ENCODE measurements at regions not wholly inside any gene's neighbourhood (a gene's known extent, or its start where the extent isn't known, plus 50 kb on each side); places are given as distances from the start of the nearest gene placed in this dataset.

DNA sequence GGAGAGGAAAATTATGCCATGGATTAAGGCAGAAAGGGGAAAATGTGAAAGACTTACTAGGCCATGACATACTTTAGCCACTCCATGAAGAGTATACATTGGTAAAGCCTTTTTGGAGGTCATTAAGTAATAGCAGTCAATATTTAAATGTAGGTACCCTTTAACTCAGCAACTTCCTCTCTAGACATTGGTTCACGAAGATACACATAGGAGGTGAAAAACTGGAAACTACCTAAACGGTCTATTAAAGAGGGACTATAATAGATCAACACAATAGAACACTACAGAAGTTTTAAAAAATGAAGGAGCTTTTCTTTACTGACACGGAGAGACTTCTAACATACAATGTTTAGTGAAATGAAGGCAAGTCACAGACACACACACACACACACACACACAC is 68.2 kb upstream of the BMAL1 start:
- TF ChIP-seq, protein P1, sequence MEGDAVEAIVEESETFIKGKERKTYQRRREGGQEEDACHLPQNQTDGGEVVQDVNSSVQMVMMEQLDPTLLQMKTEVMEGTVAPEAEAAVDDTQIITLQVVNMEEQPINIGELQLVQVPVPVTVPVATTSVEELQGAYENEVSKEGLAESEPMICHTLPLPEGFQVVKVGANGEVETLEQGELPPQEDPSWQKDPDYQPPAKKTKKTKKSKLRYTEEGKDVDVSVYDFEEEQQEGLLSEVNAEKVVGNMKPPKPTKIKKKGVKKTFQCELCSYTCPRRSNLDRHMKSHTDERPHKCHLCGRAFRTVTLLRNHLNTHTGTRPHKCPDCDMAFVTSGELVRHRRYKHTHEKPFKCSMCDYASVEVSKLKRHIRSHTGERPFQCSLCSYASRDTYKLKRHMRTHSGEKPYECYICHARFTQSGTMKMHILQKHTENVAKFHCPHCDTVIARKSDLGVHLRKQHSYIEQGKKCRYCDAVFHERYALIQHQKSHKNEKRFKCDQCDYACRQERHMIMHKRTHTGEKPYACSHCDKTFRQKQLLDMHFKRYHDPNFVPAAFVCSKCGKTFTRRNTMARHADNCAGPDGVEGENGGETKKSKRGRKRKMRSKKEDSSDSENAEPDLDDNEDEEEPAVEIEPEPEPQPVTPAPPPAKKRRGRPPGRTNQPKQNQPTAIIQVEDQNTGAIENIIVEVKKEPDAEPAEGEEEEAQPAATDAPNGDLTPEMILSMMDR (IDR thresholded peaks at IDR 0.05), result no peak
- Histone ChIP-seq H3K27me3 (ENCODE audit: control insufficient read depth, insufficient read depth, low read length) (no peaks in the 10 kb centered on the region), H2AFZ (no peak overlapping the region)

DNA sequence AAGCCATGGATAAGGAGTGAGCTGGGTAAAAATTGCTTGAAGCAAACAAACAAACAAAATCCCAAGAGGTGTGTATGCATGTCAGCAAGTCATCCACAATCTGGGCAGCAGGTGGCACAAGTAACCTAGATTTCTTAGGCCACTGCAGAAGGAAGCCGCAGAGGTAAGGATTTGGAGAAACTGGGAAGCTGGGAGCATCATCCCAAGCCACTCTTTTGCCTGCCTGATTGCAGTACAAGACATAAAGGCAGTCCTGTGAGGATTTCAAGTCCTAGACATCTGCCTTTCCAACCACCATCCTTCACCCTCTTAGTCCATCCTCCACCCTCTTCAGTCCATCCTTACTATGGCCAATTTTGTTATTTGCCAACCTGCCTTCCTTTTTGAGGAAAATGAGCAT is 67.2 kb upstream of the BMAL1 start:
- TF ChIP-seq, protein P1 (IDR thresholded peaks at IDR 0.05), result peak; percentile 45

More for the DNA sequence above, 68.2 kb upstream of the BMAL1 start:
- no peaks in the 10 kb centered on the region for H3K79me2 ChIP-seq
- peak overlapping the region; percentile 90 for H3K27ac ChIP-seq
- H3K4me3 ChIP-seq (ENCODE audit: low read depth, low read length), result no peak overlapping the region
- no peak overlapping the region for H3K4me2 ChIP-seq (ENCODE audit: low read length)
- peaks cover 3% of the 10 kb centered on the region for H3K4me1 ChIP-seq
- H3K9me3 ChIP-seq (ENCODE audit: control insufficient read depth, low read length), result no peaks in the 10 kb centered on the region
- no peak overlapping the region for H3K9ac ChIP-seq
- H3K36me3 ChIP-seq (ENCODE audit: control insufficient read depth, insufficient read depth, low read length), result no peaks in the 10 kb centered on the region

DNA sequence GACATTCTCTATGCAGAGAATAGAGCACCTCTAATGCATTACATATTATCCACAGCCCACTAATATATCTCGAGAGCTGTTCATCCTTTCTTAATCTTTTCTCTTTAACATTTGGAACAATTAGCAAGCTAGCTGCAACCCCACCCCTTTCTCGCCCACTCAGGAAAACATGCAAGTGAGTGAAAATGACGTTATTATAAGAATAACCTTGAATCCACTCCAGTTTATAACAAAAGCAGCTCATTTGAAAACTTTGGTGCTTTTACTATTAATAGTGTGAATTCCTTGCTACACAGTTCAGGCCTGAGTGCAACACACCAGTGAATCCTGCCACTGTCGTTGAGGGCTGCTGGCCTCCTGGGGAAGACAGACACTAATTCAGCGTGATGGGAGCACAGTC is 63.3 kb upstream of the BMAL1 start:
- Histone ChIP-seq H3K4me3 (ENCODE audit: low read depth, low read length) (no peak overlapping the region), H3K27me3 (ENCODE audit: control insufficient read depth, insufficient read depth, low read length) (no peaks in the 10 kb centered on the region), H3K9me3 (ENCODE audit: control insufficient read depth, low read length) (no peaks in the 10 kb centered on the region), H3K36me3 (ENCODE audit: control insufficient read depth, insufficient read depth, low read length) (no peaks in the 10 kb centered on the region), H3K4me1 (no peaks in the 10 kb centered on the region), H2AFZ (no peak overlapping the region), H3K9ac (no peak overlapping the region), H3K79me2 (no peaks in the 10 kb centered on the region), H3K27ac (no peak overlapping the region), H3K4me2 (ENCODE audit: low read length) (no peak overlapping the region)
- TF ChIP-seq, protein P1 (IDR thresholded peaks at IDR 0.05), result no peak

More for the DNA sequence above, 67.2 kb upstream of the BMAL1 start:
- Histone ChIP-seq H3K27ac (no peak overlapping the region), H3K36me3 (ENCODE audit: control insufficient read depth, insufficient read depth, low read length) (no peaks in the 10 kb centered on the region), H3K9ac (no peak overlapping the region), H3K4me1 (peaks cover 3% of the 10 kb centered on the region), H3K79me2 (no peaks in the 10 kb centered on the region), H3K4me2 (ENCODE audit: low read length) (no peak overlapping the region), H2AFZ (no peak overlapping the region), H3K9me3 (ENCODE audit: control insufficient read depth, low read length) (no peaks in the 10 kb centered on the region), H3K4me3 (ENCODE audit: low read depth, low read length) (no peak overlapping the region), H3K27me3 (ENCODE audit: control insufficient read depth, insufficient read depth, low read length) (no peaks in the 10 kb centered on the region)

DNA sequence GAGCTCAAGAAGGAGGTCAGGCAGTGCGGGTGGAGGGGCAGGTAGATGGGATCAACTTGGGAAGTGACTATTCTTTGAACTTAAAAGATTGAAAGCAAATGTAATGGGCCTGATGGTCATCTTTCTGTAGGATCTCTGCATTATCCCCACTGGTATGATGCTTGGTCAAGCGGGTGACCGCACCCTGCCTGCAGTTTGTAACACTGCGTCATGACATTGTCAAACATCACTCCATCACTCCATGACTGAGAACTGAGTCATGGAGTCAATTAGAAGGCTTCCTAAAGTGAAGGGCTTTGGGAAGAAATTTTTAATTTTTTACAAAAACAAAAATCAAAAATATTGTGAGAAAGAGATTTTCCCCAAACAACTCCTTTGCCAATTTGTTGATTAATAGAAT is 62.4 kb upstream of the BMAL1 start:
- Histone ChIP-seq H3K9me3 (ENCODE audit: control insufficient read depth, low read length) (no peaks in the 10 kb centered on the region), H3K36me3 (ENCODE audit: control insufficient read depth, insufficient read depth, low read length) (no peaks in the 10 kb centered on the region), H3K79me2 (no peaks in the 10 kb centered on the region), H3K4me2 (ENCODE audit: low read length) (no peak overlapping the region), H3K4me3 (ENCODE audit: low read depth, low read length) (no peak overlapping the region), H3K9ac (no peak overlapping the region), H2AFZ (no peak overlapping the region), H3K4me1 (no peaks in the 10 kb centered on the region), H3K27me3 (ENCODE audit: control insufficient read depth, insufficient read depth, low read length) (no peaks in the 10 kb centered on the region), H3K27ac (no peak overlapping the region)
- TF ChIP-seq, protein P1 (IDR thresholded peaks at IDR 0.05), result no peak

DNA sequence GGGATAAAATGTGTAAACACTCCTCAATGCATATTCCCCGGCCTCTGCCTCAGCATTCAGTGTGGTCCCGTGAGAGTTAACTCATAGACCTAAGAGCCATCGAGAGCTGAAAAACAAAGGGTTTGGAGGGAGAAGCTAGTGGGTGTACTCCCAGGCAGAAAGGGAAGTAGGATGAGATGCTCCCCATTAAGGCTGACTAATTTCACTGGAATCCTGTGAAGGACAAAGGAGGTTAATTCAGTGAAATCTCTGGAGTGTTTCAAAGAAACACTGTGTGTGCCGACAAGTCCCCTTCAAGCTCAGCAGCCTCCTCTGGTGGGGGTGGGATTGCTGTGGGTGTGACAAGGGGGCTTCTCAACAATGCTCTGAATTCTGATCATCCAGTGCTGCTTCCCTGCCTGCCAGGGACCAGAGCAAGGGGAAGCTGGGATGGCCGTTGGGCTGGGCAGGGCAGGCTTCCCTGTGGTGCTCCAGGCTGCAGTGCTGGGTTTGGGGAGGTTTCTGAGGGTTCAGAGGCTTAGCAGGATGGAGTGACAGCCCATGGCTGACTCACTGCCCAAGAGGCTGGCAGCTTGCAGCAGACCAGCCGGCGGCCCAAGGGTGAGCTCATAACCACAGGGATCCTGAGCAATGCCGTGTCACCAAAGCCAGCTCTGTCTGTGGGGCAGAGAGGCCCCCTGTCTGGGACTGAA is 61.4 kb upstream of the BMAL1 start:
- Histone ChIP-seq H3K27me3 (ENCODE audit: control insufficient read depth, insufficient read depth, low read length) (no peaks in the 10 kb centered on the region), H3K4me3 (ENCODE audit: low read depth, low read length) (no peak overlapping the region), H3K4me1 (no peaks in the 10 kb centered on the region), H2AFZ (no peak overlapping the region), H3K36me3 (ENCODE audit: control insufficient read depth, insufficient read depth, low read length) (no peaks in the 10 kb centered on the region), H3K27ac (no peak overlapping the region), H3K9ac (no peak overlapping the region), H3K4me2 (ENCODE audit: low read length) (no peak overlapping the region), H3K79me2 (no peaks in the 10 kb centered on the region), H3K9me3 (ENCODE audit: control insufficient read depth, low read length) (no peaks in the 10 kb centered on the region)
- TF ChIP-seq, protein P1 (IDR thresholded peaks at IDR 0.05), result no peak

Measured in parathyroid adenoma (tissue), 2 donors.